Stimulated activated CD4-positive, alpha-beta T cell treated with anti-CD3 and anti-CD28 coated beads, Interleukin-2, amount 100 ng/mL, for 4 hours (primary cell): ENCODE measurements at regions not wholly inside any gene's neighbourhood (a gene's known extent, or its start where the extent isn't known, plus 50 kb on each side); places are given as distances from the start of the nearest gene placed in this dataset.

Experiments used
- DNase-seq: peaks from one replicate; pipeline ENCODE4 v3.0.0-alpha.2; 2020; ENCODE audit warnings: low read depth

GRCh38 chr10:117638200-117638599, 95.7 kb downstream of the EMX2 start:
- DNase-seq = no peak

DNA sequence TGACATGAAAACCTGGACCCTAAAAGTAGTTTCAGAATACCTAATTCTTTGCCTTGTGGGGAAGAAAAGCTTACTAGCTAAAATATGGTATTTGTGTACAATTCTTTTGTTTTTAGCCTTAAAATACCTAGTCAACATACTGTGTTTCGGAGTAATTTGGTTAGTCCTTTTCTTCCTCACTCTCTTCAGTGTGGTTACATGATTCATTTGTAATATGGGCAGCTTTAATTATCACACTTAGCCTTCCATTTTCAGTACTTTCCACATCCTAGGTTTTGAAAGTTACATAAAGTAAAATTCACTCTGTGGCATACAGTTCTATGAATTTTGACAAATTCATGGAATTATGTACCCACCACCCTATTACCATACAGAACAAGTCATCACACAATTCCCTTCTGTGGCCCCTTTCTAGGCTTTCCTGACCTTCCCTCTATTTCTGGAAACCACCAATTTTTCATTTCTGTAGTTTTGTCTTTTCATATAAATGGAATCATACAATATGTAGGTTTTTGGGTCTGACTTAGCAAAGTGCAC, 96.2 kb downstream of the EMX2 start:
- no peak for DNase-seq

DNA sequence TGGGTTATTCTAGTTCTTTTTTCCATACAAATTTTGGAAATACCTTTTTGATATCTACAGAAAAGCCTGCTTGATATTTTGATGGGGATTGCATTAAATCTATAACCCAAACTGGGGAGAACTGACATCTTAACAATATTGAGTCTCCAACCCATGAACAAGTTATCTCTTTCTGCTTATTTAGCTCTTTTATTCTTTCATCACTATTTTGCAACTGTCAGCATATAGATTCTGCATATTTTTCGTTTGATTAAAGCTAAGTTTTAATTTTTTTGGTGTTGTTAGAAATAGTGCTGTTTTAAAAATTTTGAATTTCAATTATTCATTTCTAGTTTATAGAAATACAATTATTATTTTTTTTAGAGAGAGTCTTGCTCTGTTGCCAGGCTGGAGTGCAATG, 97.9 kb downstream of the EMX2 start:
- DNase-seq = no peak

GRCh38 chr10:117646718-117647117, 104.2 kb downstream of the EMX2 start:
- DNase-seq = no peak

GRCh38 chr10:117647306-117647705, 104.8 kb downstream of the EMX2 start:
- DNase-seq = no peak

DNA sequence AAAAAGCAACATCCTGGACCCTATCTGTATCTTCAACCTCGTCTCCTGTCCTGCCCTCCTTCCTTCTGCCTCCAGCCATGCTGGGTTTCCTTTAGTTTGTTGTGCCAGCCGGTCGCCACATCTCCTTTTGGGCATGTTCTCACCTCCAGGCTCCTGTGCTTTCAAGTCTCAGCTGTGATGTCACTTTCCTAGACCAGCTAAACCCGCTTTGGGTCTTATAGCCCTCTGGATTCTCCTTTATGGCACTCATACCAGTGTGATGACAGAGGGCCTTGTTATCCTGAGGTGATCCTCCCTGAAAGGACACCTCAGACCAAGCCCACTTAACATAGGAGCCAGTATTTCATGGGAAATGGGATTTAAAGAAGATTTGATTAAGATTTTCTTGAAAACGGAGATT, 108.6 kb downstream of the EMX2 start:
- DNase-seq = no peak

- DNase-seq = no peak
Measured at GRCh38 chr10:117652228-117653169, 110.0 kb downstream of the EMX2 start.

GRCh38 chr10:117653170-117653515, 110.6 kb downstream of the EMX2 start:
- DNase-seq = no peak

DNA sequence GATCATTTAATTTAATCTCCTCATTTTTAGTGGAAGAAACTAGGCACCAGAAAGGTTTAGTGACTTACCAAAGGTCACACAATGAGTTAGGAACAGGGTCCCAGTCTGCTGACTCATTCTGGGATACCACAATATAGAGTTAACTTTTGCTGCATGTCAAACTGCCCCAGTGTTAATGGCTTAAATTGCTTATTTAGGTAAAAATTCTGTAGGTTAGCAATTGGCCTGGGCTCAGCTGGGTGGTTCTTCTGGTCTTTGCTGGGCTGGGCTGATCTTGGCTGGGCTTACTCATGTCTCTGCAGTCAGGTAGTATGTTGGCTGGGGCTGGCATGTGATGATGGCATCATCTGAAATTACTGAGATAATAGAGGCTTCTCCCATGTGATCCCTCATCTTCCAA, 111.6 kb downstream of the EMX2 start:
- DNase-seq = no peak

GRCh38 chr10:117656385-117657367, 114.1 kb downstream of the EMX2 start:
- DNase-seq = no peak

GRCh38 chr10:117661316-117661715, 118.8 kb downstream of the EMX2 start:
- DNase-seq = no peak

- DNase-seq = no peak
Measured at GRCh38 chr10:117662126-117662525, 119.6 kb downstream of the EMX2 start.

DNA sequence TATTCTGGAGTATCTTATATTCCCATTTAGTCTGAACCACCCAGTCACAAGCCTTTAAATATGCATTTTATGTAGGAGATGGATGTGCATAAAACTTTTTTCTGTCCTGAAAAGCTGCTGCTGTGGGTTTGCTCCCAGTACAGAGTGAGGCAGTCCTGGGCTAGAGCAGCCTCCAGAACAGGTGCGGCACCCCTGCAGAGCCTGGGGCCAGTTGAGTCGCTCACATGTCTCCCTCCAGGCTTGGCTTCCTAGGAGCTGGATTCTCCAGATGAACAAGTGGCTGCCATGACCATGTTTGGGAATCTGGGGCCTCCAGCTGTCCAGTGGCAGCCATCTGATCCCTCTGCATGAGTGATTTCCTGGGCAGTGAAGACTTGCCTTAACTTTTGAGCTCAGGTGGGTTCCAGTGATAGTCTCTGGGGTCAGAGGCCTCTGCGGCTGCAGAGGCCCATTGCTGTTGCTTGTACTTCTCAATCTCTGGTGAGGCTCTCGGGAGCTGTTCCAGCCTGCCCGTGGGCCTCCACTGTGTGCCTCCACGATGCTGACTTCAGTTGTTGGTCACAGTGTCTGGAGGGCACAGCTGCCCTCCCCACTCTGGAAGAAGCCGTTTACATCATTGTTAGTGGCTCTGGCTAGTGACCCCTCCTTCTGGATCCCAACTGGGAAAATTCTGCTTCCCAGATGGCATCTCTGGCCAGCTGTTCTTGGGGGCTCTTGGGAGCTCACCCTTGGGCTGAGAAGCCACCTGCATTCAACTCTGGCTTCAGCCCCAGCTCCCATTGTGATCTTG, 120.4 kb downstream of the EMX2 start:
- no peak for DNase-seq

DNA sequence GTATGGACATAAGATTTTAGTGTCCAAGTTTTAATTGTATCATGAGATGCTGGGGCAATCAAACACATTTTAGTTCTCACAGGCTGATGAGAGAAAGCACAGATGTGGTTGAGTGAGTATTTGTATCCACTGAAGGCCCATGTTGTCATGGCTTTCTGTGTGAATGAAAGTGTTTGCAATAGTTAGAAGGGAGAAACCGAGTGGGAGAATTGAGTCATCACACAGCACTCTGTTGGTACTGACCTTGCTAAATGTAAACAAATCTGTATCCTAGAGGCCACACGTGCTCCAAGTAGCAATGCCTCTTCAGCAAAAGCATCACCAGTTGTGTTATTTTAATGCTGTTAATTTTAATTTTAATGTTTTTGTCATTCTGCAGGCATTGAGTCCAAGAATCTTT, 121.2 kb downstream of the EMX2 start:
- DNase-seq = no peak

- DNase-seq = no peak
Measured at GRCh38 chr10:117664288-117664687, 121.7 kb downstream of the EMX2 start.

DNA sequence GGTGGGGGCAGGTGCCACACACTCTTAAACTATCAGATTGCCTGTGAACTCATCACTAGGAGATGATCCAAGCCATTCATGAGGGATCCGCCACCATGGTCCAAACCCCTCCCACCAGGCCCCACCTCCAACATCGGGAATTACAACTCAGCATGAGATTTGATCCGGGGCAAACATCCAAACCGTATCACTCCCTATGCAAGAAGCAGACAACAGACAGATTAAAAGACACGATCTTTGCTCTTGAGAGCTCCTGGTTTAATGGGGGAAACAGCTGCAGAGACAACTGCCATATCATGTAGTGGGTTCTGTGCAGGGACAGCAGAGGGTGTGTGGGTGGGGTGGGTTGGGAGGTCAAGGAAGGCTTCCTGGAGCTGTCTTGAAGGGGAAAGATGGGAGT, 123.6 kb downstream of the EMX2 start:
- DNase-seq = no peak

GRCh38 chr10:117666965-117667364, 124.4 kb downstream of the EMX2 start:
- no peak for DNase-seq

DNA sequence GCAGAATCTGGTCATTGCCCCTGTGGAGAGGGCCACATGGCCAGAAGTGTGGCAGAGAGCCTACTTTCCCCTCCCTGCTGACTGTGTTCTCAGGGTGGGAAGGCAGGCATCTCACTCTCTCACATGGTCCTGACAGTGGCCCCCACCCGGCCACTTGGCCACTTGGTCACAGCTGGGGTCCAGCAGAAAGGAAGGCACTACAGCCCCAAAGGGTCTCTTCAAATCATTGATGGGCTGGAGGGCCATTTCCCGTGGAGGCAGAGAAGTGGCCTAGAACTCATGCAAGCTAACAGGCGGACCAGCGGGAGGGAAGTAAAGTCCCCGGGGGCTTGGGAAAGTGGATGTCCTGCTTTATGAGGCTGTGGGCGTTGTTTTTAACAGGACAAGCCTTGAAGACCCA, 125.3 kb downstream of the EMX2 start:
- DNase-seq = no peak

DNA sequence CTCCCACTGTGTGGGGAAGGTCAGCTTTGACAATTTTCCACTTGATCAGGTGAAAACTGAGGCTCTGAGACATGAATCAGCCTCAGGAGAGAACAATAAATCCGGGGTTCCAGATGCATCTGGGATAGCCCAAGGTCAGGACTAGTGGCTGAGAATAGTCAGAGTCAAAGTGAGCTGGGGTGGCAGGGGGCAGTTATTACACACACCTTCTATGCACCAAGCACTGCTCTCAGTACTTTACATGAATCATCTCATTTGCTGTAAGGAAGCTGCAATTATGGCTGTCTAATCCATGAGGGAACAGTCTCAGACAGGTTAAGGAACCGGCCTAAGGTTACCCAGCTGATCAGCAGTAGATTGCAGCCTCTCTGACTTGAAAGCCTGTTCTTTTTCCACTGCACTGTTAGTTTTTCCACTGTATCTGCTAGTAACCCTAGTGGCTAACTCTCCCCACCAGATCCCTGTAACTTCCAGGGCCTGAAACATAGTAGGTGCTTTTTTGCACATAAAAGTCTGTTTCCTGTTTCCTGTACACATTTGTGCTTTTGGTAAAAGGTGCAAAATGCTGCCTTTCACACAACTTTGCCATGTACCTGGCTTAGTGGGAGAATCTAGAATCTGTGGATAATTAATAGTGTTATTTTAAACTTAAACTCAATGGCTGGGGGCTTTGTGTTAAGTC, 125.9 kb downstream of the EMX2 start:
- no peak for DNase-seq

GRCh38 chr10:117669122-117669521, 126.6 kb downstream of the EMX2 start:
- DNase-seq = no peak
